ENCODE measurements at regions not wholly inside any gene's neighbourhood (a gene's known extent, or its start where the extent isn't known, plus 50 kb on each side); places are given as distances from the start of the nearest gene placed in this dataset.

GRCh38 chr17:52957411-52957810 is 798.9 kb upstream of the CA10 start:
- dilution Hi-C loops (cut with HindIII; ENCODE audit: low sequenced_read_pairs, unreplicated experiment) = no loop called here
- ChIA-PET POLR2A (ENCODE audit: unreplicated experiment) (no interaction called here), CTCF (no interaction called here)
- Histone ChIP-seq H3K9ac (ENCODE audit: low read depth, low read length) (no peak overlapping the region), H4K5ac (ENCODE audit: low read depth, low read length) (no peak overlapping the region), H3K9me3 (ENCODE audit: control insufficient read depth, insufficient read depth, low read length) (peaks cover 2% of the 10 kb centered on the region; the same call in 1 of the 2 replicates), H3K4ac (ENCODE audit: low read depth, low read length) (no peak overlapping the region), H3K36me3 (ENCODE audit: control insufficient read depth, insufficient read depth, low read length) (no peaks in the 10 kb centered on the region), H3K79me1 (ENCODE audit: low read depth in 1 of 2, low read length in 2 of 2) (no peaks in the 10 kb centered on the region), H2AFZ (replicated peaks; ENCODE audit: low read length, poor library complexity) (no peak overlapping the region), H2BK15ac (ENCODE audit: low read depth, low read length) (no peak overlapping the region), H3K14ac (replicated peaks; ENCODE audit: low read depth, low read length) (no peak overlapping the region), H3K56ac (ENCODE audit: extremely low read depth, insufficient read depth, low read length) (no peak overlapping the region), H2BK5ac (ENCODE audit: low read depth, low read length, poor library complexity, severe bottlenecking) (no peak overlapping the region), H3K27me3 (ENCODE audit: control insufficient read depth, insufficient read depth, low read length) (no peaks in the 10 kb centered on the region), H3K9me1 (ENCODE audit: insufficient read depth, low read length) (no peaks in the 10 kb centered on the region), H2AK9ac (replicated peaks; ENCODE audit: low read depth, low read length, poor library complexity) (no peak overlapping the region), H3K27ac (ENCODE audit: insufficient read depth, low read length) (no peak overlapping the region), H4K8ac (ENCODE audit: low read depth in 2 of 2, low read length in 2 of 2) (no peak overlapping the region), H4K20me1 (ENCODE audit: insufficient read depth, low read length) (no peaks in the 10 kb centered on the region), H3K4me2 (ENCODE audit: low read depth, low read length) (no peak overlapping the region), H3K4me3 (ENCODE audit: insufficient read depth, low read depth, low read length) (no peak overlapping the region), H4K91ac (ENCODE audit: insufficient read depth, low read depth, low read length) (no peak overlapping the region), H3K23ac (ENCODE audit: low read depth, low read length) (no peak overlapping the region), H3K4me1 (ENCODE audit: control insufficient read depth, insufficient read depth, low read length) (no peaks in the 10 kb centered on the region), H2AK5ac (ENCODE audit: low read depth, low read length) (no peak overlapping the region), H2BK120ac (ENCODE audit: low read depth, low read length) (no peak overlapping the region), H2BK20ac (ENCODE audit: low read depth, low read length) (no peak overlapping the region), H3K18ac (ENCODE audit: low read depth, low read length) (no peak overlapping the region)
- intact Hi-C loops (cut with micrococcal nuclease) = no loop called here
- no CpG with 5 or more reads among the region's 5 CpGs for WGBS, 2 experiments (ENCODE audit: extremely low coverage in 2 of 2, insufficient read length in 1 of 2)
- in situ Hi-C loops (cut with MboI; ENCODE audit: low sequenced_read_pairs) = no loop called here
- TF ChIP-seq NFE2L2 (IDR thresholded peaks at IDR 0.05; ENCODE audit: low read depth, low read length) = no peak
- no peak for TF ChIP-seq CTCF (conservative IDR thresholded peaks at IDR 0.05; ENCODE audit: low read depth, low read length)
- no peak for TF ChIP-seq MAZ (IDR thresholded peaks at IDR 0.05; ENCODE audit: borderline replicate concordance, low read depth, low read length)
- TF ChIP-seq MAFK (IDR thresholded peaks at IDR 0.05; ENCODE audit: low read depth, low read length) = no peak
- TF ChIP-seq ELK1 (IDR thresholded peaks at IDR 0.05; ENCODE audit: borderline replicate concordance, low read depth, low read length) = no peak
- TF ChIP-seq CEBPB (IDR thresholded peaks at IDR 0.05; ENCODE audit: low read depth, low read length) = no peak
- no peak for TF ChIP-seq POLR2A (IDR thresholded peaks at IDR 0.05; ENCODE audit: low read depth, low read length)
- no peak for TF ChIP-seq MXI1 (IDR thresholded peaks at IDR 0.05; ENCODE audit: borderline replicate concordance, low read depth, low read length)
- no peak for TF ChIP-seq USF2 (IDR thresholded peaks at IDR 0.05; ENCODE audit: low read depth, low read length)
- TF ChIP-seq CHD1 (IDR thresholded peaks at IDR 0.05; ENCODE audit: low read depth, low read length) = no peak
- TF ChIP-seq RAD21 (IDR thresholded peaks at IDR 0.05; ENCODE audit: low read length) = no peak
- TF ChIP-seq RCOR1 (IDR thresholded peaks at IDR 0.05; ENCODE audit: insufficient replicate concordance, low read length) = no peak
- TF ChIP-seq SMC3 (IDR thresholded peaks at IDR 0.05; ENCODE audit: low read depth, low read length) = no peak
- TF ChIP-seq RFX5 (IDR thresholded peaks at IDR 0.05; ENCODE audit: low read depth, low read length) = no peak
- TF ChIP-seq BHLHE40 (IDR thresholded peaks at IDR 0.05; ENCODE audit: low read depth, low read length) = no peak
- TF ChIP-seq FOS (IDR thresholded peaks at IDR 0.05; ENCODE audit: low read depth, low read length) = no peak
- no peak for DNase-seq
- no TSS peak for BruUV-seq (replicated peaks)
- ATAC-seq (ENCODE audit: low read depth) = no peak

Measured in IMR-90 (cell line).